ENCODE measurements at regions not wholly inside any gene's neighbourhood (a gene's known extent, or its start where the extent isn't known, plus 50 kb on each side); places are given as distances from the start of the nearest gene placed in this dataset.

GRCh38 chr6:91185072-91185471, 598.2 kb upstream of the MAP3K7 start:
- no peak for TF ChIP-seq GATA2 (IDR thresholded peaks at IDR 0.05; ENCODE audit: low read depth, low read length)
- TF ChIP-seq GATA3 (IDR thresholded peaks at IDR 0.05; ENCODE audit: low read depth, low read length) = no peak
